Activated T-helper 1 cell treated with anti-CD3 and anti-CD28 coated beads, Interleukin-12 subunit alpha, Interleukin-12 subunit beta, Interleukin-2, Interleukin-4 antibody, amounts not matched to agents 30 ng/mL and 10 ng/mL and 1 ng/mL, durations not matched to agents 14 hours and 24 hours and 36 hours (primary cell): ENCODE measurements at regions not wholly inside any gene's neighbourhood (a gene's known extent, or its start where the extent isn't known, plus 50 kb on each side); places are given as distances from the start of the nearest gene placed in this dataset.

Experiments used
- DNase-seq: peaks from one replicate; pipeline ENCODE4 v3.0.0; 2021; ENCODE audit warnings: low spot score
- H3K27ac Mint-ChIP-seq: one replicate; pipeline ENCODE4 v1.8.0; 2021; ENCODE audit warnings: mild to moderate bottlenecking, mixed read lengths
- H3K27me3 Mint-ChIP-seq: one replicate; pipeline ENCODE4 v1.8.0; 2022; ENCODE audit warnings: mild to moderate bottlenecking, moderate library complexity, mixed read lengths; ENCODE audit not compliant: insufficient read depth
- H3K36me3 Mint-ChIP-seq: one replicate; pipeline ENCODE4 v1.8.0; 2021; ENCODE audit warnings: low read depth, mixed read lengths
- H3K4me1 Mint-ChIP-seq: one replicate; pipeline ENCODE4 v1.8.0; 2021; ENCODE audit warnings: low read depth, mixed read lengths
- H3K4me3 Mint-ChIP-seq: one replicate; pipeline ENCODE4 v1.8.0; 2021; ENCODE audit warnings: mild to moderate bottlenecking, moderate library complexity, mixed read lengths
- H3K9me3 Mint-ChIP-seq: one replicate; pipeline ENCODE4 v1.8.0; 2021; ENCODE audit warnings: mixed read lengths
- intact Hi-C: fragments of 100-400 bp; cut with micrococcal nuclease; formaldehyde crosslinking; loops from one replicate; pipeline ENCODE4 v1.15.1; 2024

GRCh38 chr10:29798921-29799690, 164.3 kb upstream of the SVIL start:
- peaks cover 9% of the 10 kb centered on the region for H3K4me1 Mint-ChIP-seq
- no peak overlapping the region for H3K4me3 Mint-ChIP-seq
- H3K36me3 Mint-ChIP-seq: no peaks in the 10 kb centered on the region
- H3K9me3 Mint-ChIP-seq: no peaks in the 10 kb centered on the region
- no peak for DNase-seq
- H3K27me3 Mint-ChIP-seq: peaks cover 3% of the 10 kb centered on the region
- H3K27ac Mint-ChIP-seq: no peak overlapping the region
- intact Hi-C loops: no loop called here

DNA sequence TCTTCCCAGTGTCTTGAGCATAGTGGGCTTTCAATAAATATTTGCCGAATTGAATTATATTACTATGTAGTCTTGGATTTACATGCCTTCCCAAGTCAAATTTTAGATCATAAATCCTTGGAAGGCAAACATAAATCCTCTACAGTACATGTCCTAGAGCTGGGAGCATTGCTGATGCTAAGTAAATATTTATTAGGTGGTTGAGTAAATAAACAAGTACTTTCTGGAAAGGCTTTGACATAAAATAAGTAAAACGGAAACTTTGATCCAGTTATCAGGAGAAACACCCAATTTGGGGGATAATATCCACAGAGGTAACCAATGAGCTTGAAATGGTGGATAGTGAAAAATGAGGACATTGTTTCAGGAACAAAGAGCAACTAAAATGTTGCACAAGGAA, 162.8 kb upstream of the SVIL start:
- Mint-ChIP-seq H3K4me1 (no peaks in the 10 kb centered on the region), H3K27me3 (peaks cover 3% of the 10 kb centered on the region), H3K4me3 (no peak overlapping the region), H3K9me3 (no peaks in the 10 kb centered on the region), H3K36me3 (no peaks in the 10 kb centered on the region), H3K27ac (no peak overlapping the region)
- intact Hi-C loops: no loop called here
- DNase-seq: no peak

DNA sequence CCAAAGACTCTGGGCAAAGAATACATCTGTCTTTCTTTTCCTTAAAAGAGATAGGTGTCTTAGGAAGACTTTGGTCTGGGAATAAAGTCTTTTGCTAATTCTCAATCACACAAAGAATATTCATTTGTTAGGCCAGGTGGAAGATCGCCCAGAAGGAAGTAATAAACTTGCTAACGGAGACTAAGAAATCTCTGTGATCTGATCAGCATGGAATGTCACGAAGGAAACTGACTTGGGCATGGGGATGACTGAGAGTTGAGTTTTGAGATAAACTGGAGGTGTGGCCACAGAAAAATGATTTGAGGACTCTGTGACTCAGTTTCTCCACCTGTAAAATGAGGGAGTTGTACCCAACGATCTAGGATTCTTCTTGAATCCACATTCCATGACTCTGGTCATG, 161.1 kb upstream of the SVIL start:
- DNase-seq: no peak
- Mint-ChIP-seq H3K36me3 (no peaks in the 10 kb centered on the region), H3K4me3 (no peak overlapping the region), H3K27me3 (peaks cover 3% of the 10 kb centered on the region), H3K27ac (no peak overlapping the region), H3K9me3 (no peaks in the 10 kb centered on the region), H3K4me1 (no peaks in the 10 kb centered on the region)
- intact Hi-C loops: no loop called here

DNA sequence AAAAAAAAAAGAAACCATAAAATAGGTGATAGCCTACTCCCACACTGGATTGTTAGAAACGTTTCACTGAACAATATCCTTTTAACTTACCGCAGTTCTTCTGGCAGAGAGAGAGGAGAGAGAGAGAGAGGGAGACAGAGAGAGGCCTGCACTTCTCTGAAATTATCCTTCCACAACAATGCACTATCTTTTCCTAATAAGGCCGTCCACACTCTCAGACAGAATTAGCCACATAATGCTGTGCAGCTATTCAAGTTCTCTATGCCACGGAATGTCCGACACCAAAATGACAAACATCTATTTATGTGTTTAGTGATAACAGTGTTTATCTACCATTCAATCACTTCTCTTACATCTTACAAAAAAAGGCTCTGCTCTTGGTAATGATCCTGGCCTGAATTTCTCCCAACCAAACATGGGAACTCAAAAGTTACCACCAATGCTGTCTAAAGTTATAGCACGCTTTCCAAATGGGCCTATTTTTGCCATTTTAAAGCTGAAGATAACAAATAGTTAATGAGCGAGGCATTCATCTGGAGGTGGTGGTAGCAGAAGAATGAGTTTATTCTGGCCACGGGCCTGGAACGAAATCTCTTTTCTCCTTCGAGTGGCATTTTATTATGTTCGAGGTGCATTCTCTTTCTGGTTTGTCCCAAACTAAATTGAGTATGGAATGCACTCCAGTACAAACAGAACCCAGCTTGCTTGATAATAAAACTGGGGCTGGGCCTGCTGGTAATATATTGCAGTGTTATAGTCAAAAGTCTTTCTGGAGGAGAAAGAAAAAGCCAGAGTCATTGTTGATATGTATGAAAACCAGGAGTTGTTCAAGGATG, 160.2 kb upstream of the SVIL start:
- intact Hi-C loops: no loop called here
- H3K4me1 Mint-ChIP-seq: no peaks in the 10 kb centered on the region
- peaks cover 3% of the 10 kb centered on the region for H3K27me3 Mint-ChIP-seq
- no peak for DNase-seq
- H3K4me3 Mint-ChIP-seq: no peak overlapping the region
- H3K36me3 Mint-ChIP-seq: no peaks in the 10 kb centered on the region
- no peak overlapping the region for H3K27ac Mint-ChIP-seq
- no peaks in the 10 kb centered on the region for H3K9me3 Mint-ChIP-seq

- no peak for DNase-seq
- no peak overlapping the region for H3K27ac Mint-ChIP-seq
- no peaks in the 10 kb centered on the region for H3K9me3 Mint-ChIP-seq
- H3K36me3 Mint-ChIP-seq: no peaks in the 10 kb centered on the region
- H3K4me3 Mint-ChIP-seq: no peak overlapping the region
- peaks cover 12% of the 10 kb centered on the region for H3K27me3 Mint-ChIP-seq
- intact Hi-C loops: no loop called here
- H3K4me1 Mint-ChIP-seq: no peaks in the 10 kb centered on the region
Measured at GRCh38 chr10:29791773-29792172, 157.0 kb upstream of the SVIL start.

GRCh38 chr10:29790207-29790606, 155.4 kb upstream of the SVIL start:
- intact Hi-C loops: no loop called here
- no peak overlapping the region for H3K4me3 Mint-ChIP-seq
- no peaks in the 10 kb centered on the region for H3K36me3 Mint-ChIP-seq
- peaks cover 18% of the 10 kb centered on the region for H3K27me3 Mint-ChIP-seq
- no peak for DNase-seq
- no peak overlapping the region for H3K27ac Mint-ChIP-seq
- no peaks in the 10 kb centered on the region for H3K9me3 Mint-ChIP-seq
- H3K4me1 Mint-ChIP-seq: no peaks in the 10 kb centered on the region

DNA sequence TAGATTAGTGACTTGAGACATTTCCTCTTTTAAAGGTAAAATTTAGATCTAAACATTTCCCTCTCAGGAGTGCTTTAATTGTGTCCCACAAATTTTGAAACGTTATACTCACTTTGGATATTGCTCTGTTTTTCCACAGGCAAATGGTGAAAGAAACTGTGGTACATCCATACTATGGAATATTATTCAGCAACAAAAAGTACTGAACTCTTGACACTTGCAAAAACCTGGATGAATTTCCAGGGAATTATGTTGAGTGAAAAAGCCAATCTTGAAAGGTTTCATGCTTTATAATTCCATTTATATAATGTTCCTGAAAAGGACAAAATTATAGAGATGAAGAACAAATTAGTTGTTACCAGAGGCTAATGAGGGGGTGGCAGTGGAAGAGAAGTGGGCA, 153.3 kb upstream of the SVIL start:
- intact Hi-C loops: no loop called here
- no peaks in the 10 kb centered on the region for H3K36me3 Mint-ChIP-seq
- peaks cover 18% of the 10 kb centered on the region for H3K27me3 Mint-ChIP-seq
- H3K27ac Mint-ChIP-seq: no peak overlapping the region
- peaks cover 5% of the 10 kb centered on the region for H3K4me1 Mint-ChIP-seq
- no peak overlapping the region for H3K4me3 Mint-ChIP-seq
- DNase-seq: no peak
- no peaks in the 10 kb centered on the region for H3K9me3 Mint-ChIP-seq

DNA sequence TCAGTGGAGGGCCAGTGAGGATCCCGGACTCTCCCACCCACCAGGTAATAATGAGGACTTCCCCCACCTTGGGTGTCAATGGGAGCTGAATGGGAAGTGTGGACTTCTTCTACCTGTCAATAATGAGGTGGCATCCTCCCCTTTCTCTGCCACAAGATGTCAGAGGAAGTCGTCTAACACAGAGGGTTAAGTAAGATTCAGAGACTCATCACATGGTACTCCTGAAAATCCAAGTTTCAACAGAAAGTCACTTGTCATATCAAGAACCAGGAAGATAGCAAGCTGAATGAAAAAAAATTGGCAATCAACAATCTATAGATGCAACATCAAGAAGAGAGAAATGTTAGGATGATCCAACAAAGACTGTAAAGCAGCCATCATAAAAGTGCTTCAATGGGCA, 150.9 kb upstream of the SVIL start:
- no peak overlapping the region for H3K27ac Mint-ChIP-seq
- peaks cover 11% of the 10 kb centered on the region for H3K4me1 Mint-ChIP-seq

DNA sequence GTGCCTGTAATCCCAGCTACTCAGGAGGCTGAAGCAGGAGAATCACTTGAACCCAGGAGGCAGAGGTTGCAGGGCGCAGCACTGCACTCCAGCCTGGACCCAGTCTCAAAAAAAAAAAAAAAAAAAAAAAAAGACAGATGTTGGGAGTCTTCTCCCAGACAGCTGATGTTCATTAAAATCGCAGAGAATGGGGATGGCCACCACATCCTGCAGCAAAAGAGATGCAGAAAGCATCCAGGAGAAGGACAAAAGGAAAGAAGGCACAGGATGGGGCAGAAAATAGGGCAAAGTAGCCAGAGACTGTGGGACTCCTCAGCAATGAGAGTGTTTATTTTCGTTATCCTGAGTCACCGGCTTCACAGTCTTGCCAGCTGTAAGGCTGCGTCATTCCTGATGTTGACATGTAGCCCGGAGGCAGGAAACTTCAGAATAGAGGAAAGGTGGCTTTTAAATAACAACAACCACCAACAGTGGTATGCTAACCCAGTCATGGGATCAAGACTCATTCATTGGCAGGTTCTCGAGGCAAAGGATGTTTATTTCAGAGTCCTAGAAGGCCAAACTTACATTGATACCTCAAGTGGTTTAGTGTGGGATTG, 149.5 kb upstream of the SVIL start:
- Mint-ChIP-seq H3K27ac (no peak overlapping the region), H3K4me3 (no peak overlapping the region), H3K27me3 (peaks cover 20% of the 10 kb centered on the region), H3K36me3 (no peaks in the 10 kb centered on the region), H3K4me1 (peaks cover 11% of the 10 kb centered on the region), H3K9me3 (no peaks in the 10 kb centered on the region)
- DNase-seq: no peak
- intact Hi-C loops: no loop called here

More for the DNA sequence above, 150.9 kb upstream of the SVIL start:
- intact Hi-C loops: no loop called here
- H3K36me3 Mint-ChIP-seq: no peaks in the 10 kb centered on the region
- H3K27me3 Mint-ChIP-seq: peaks cover 18% of the 10 kb centered on the region
- no peak overlapping the region for H3K4me3 Mint-ChIP-seq
- DNase-seq: no peak
- no peaks in the 10 kb centered on the region for H3K9me3 Mint-ChIP-seq

GRCh38 chr10:29783201-29783947, 148.6 kb upstream of the SVIL start:
- H3K36me3 Mint-ChIP-seq: no peaks in the 10 kb centered on the region
- peak overlapping the region; percentile 37 for H3K4me3 Mint-ChIP-seq
- DNase-seq: no peak
- intact Hi-C loops: no loop called here
- H3K4me1 Mint-ChIP-seq: peaks cover 11% of the 10 kb centered on the region
- peaks cover 21% of the 10 kb centered on the region for H3K27me3 Mint-ChIP-seq
- H3K9me3 Mint-ChIP-seq: peaks cover 2% of the 10 kb centered on the region
- no peak overlapping the region for H3K27ac Mint-ChIP-seq

GRCh38 chr10:29780639-29781038, 145.9 kb upstream of the SVIL start:
- H3K27ac Mint-ChIP-seq: no peak overlapping the region
- intact Hi-C loops: no loop called here
- no peak overlapping the region for H3K4me3 Mint-ChIP-seq
- H3K4me1 Mint-ChIP-seq: peaks cover 11% of the 10 kb centered on the region
- DNase-seq: no peak
- H3K36me3 Mint-ChIP-seq: no peaks in the 10 kb centered on the region
- H3K9me3 Mint-ChIP-seq: peaks cover 4% of the 10 kb centered on the region
- H3K27me3 Mint-ChIP-seq: peaks cover 6% of the 10 kb centered on the region

DNA sequence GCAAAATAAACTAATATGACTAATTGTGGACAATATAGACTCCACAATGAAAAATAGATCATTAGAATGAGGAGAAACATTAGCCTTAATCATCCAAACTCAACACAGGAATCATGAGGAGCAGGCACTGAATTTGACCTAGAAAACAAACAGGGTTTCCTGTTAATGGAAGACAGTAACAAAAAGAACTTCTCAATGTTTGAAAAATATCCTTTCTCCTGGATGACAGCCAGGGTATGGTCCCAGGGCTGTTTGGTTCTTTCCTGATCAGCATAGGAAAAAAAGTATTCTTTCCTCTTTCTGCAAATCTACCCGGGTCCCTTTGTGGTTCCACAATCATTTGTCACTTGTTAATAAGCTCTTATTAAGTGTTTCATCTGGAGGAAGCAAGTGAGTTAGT, 145.3 kb upstream of the SVIL start:
- DNase-seq: no peak
- Mint-ChIP-seq H3K27me3 (peaks cover 6% of the 10 kb centered on the region), H3K27ac (no peak overlapping the region), H3K36me3 (no peaks in the 10 kb centered on the region), H3K4me3 (no peak overlapping the region), H3K9me3 (peaks cover 4% of the 10 kb centered on the region), H3K4me1 (peaks cover 11% of the 10 kb centered on the region)
- intact Hi-C loops: no loop called here
